Mucosa of descending colon (tissue), 3 donors: ENCODE measurements at regions not wholly inside any gene's neighbourhood (a gene's known extent, or its start where the extent isn't known, plus 50 kb on each side); places are given as distances from the start of the nearest gene placed in this dataset.

Experiments
- ATAC-seq: fragments of 200-7000 bp; cut with Tn5 transposase; one replicate; pipeline ENCODE4 v1.9.1; 2020; ENCODE audit warnings: mild to moderate bottlenecking, moderate library complexity
- DNase-seq, 3 donors: peaks; one replicate each; pipeline ENCODE4 v3.0.0-alpha.2; 2020
- H3K36me3 ChIP-seq: fragments of 200-600 bp; one replicate; pipeline ENCODE4 v1.8.0; 2021; ENCODE audit warnings: low read depth, mild to moderate bottlenecking
- H3K4me1 ChIP-seq: fragments of 200-600 bp; one replicate; pipeline ENCODE4 v1.8.0; 2021; ENCODE audit warnings: low read depth, mild to moderate bottlenecking
- H3K4me3 ChIP-seq: fragments of 200-600 bp; one replicate; pipeline ENCODE4 v1.8.0; 2021; ENCODE audit warnings: mild to moderate bottlenecking
- H3K9me3 ChIP-seq: fragments of 200-600 bp; one replicate; pipeline ENCODE4 v1.8.0; 2021; ENCODE audit warnings: mild to moderate bottlenecking
- CTCF ChIP-seq: fragments of 200-600 bp; IDR thresholded peaks from one replicate; pipeline ENCODE4 v1.8.0; 2022; ENCODE audit warnings: antibody characterized with exemption, mild to moderate bottlenecking
- intact Hi-C, 2 donors: fragments of 100-400 bp; cut with DNase I in 1 of 2; cut with micrococcal nuclease in 1 of 2; formaldehyde crosslinking; loops; one replicate each; pipeline versions ENCODE4 v1.11.0 to v1.11.1; 2022; cut with DNase I, micrococcal nuclease
- donor health status: DM: no; HTN: no; CAD: no; lungs with moderate emphysema.
- donor health status: DM: no; HTN: no; CAD: no.
- donor health status: DM: no; HTN: yes; CAD: no.

GRCh38 chr6:56802584-56802983 is 152.3 kb upstream of the BEND6 start:
- intact Hi-C loops: no loop called here
- TF ChIP-seq CTCF: no peak
- no peak overlapping the region for H3K4me3 ChIP-seq
- no peaks in the 10 kb centered on the region for H3K4me1 ChIP-seq
- DNase-seq: peak in 1 of 3 donors; percentile 23
- H3K36me3 ChIP-seq: no peaks in the 10 kb centered on the region
- no peaks in the 10 kb centered on the region for H3K9me3 ChIP-seq
- ATAC-seq: peak; percentile 49

- TF ChIP-seq CTCF: no peak
- intact Hi-C loops: no loop called here
- ATAC-seq (no peak), DNase-seq (no peak)
- no peaks in the 10 kb centered on the region for H3K9me3 ChIP-seq
- no peak overlapping the region for H3K4me3 ChIP-seq
- H3K36me3 ChIP-seq: no peaks in the 10 kb centered on the region
- no peaks in the 10 kb centered on the region for H3K4me1 ChIP-seq
Observed at GRCh38 chr6:56799989-56800388, 154.9 kb upstream of the BEND6 start.

GRCh38 chr6:56798163-56798562 is 155.5 kb upstream of the DST start:
- DNase-seq (no peak), ATAC-seq (no peak)
- TF ChIP-seq CTCF: no peak
- intact Hi-C loops: no loop called here
- no peak overlapping the region for H3K4me3 ChIP-seq
- H3K36me3 ChIP-seq: no peaks in the 10 kb centered on the region
- no peaks in the 10 kb centered on the region for H3K4me1 ChIP-seq
- H3K9me3 ChIP-seq: no peaks in the 10 kb centered on the region

GRCh38 chr6:56796196-56796532 is 153.5 kb upstream of the DST start:
- no peak for TF ChIP-seq CTCF
- no peak overlapping the region for H3K4me3 ChIP-seq
- no peaks in the 10 kb centered on the region for H3K4me1 ChIP-seq
- intact Hi-C loops: no loop called here
- H3K36me3 ChIP-seq: no peaks in the 10 kb centered on the region
- no peak for DNase-seq
- no peaks in the 10 kb centered on the region for H3K9me3 ChIP-seq
- ATAC-seq: no peak

- DNase-seq (no peak), ATAC-seq (no peak)
- Histone ChIP-seq H3K4me1 (no peaks in the 10 kb centered on the region), H3K36me3 (no peaks in the 10 kb centered on the region), H3K4me3 (no peak overlapping the region), H3K9me3 (no peaks in the 10 kb centered on the region)
- no peak for TF ChIP-seq CTCF
- intact Hi-C loops: no loop called here
Observed at GRCh38 chr6:56795466-56796195, 152.9 kb upstream of the DST start.

- Histone ChIP-seq H3K4me3 (no peak overlapping the region), H3K9me3 (no peaks in the 10 kb centered on the region), H3K36me3 (no peaks in the 10 kb centered on the region), H3K4me1 (no peaks in the 10 kb centered on the region)
- no peak for DNase-seq
- no peak for TF ChIP-seq CTCF
- no peak for ATAC-seq
- intact Hi-C loops: no loop called here
Observed at GRCh38 chr6:56794421-56794820, 151.7 kb upstream of the DST start.
